Trophoblast cell (in vitro differentiated cells and primary cell): ENCODE measurements at regions not wholly inside any gene's neighbourhood (a gene's known extent, or its start where the extent isn't known, plus 50 kb on each side); places are given as distances from the start of the nearest gene placed in this dataset.
"Not testable (repeated sequence)": the region's sequence is repeated elsewhere in the genome, so short reads cannot be mapped to it uniquely, and the experiment has no call there.

Source experiments
- DNase-seq, 2 donors: peaks; one replicate each; pipeline ENCODE4 v3.0.0-alpha.2; 2016
- H2AFZ ChIP-seq: 2 replicates; pipeline ENCODE4 v1.6.1; 2013; ENCODE audit warnings: low read length, moderate library complexity, mild to moderate bottlenecking; ENCODE audit not compliant: insufficient read depth, poor library complexity
- H2AK5ac ChIP-seq: 2 replicates; pipeline ENCODE4 v1.6.1; 2013; ENCODE audit warnings: mild to moderate bottlenecking, low read length
- H2BK120ac ChIP-seq: 2 replicates; pipeline ENCODE4 v1.6.1; 2013; ENCODE audit warnings: low read length, mild to moderate bottlenecking, moderate library complexity; ENCODE audit not compliant: insufficient read depth, poor library complexity
- H2BK12ac ChIP-seq: 2 replicates; pipeline ENCODE4 v1.6.1; 2013; ENCODE audit warnings: mild to moderate bottlenecking, low read length, moderate library complexity
- H2BK5ac ChIP-seq: 2 replicates; pipeline ENCODE4 v1.6.1; 2013; ENCODE audit warnings: low read length, low read depth, moderate library complexity, mild to moderate bottlenecking; ENCODE audit not compliant: poor library complexity
- H3K14ac ChIP-seq: 2 replicates; pipeline ENCODE4 v1.6.1; 2013; ENCODE audit warnings: mild to moderate bottlenecking, low read length
- H3K18ac ChIP-seq: 2 replicates; pipeline ENCODE4 v1.6.1; 2013; ENCODE audit warnings: mild to moderate bottlenecking, low read length
- H3K23ac ChIP-seq: 2 replicates; pipeline ENCODE4 v1.6.1; 2013; ENCODE audit warnings: low read length
- H3K27ac ChIP-seq: 2 replicates; pipeline ENCODE4 v1.5.1; 2013; ENCODE audit warnings: low read depth, mild to moderate bottlenecking, inconsistent platforms, low read length, moderate library complexity
- H3K27me3 ChIP-seq: 2 replicates; pipeline ENCODE4 v1.6.1; 2013; ENCODE audit warnings: inconsistent platforms, mild to moderate bottlenecking, low read length, moderate library complexity; ENCODE audit not compliant: insufficient read depth
- H3K36me3 ChIP-seq, 2 experiments: 1 replicate in 1 of 2; 2 replicates in 1 of 2; pipeline ENCODE4 v1.6.1; 2013; ENCODE audit warnings: low read length in 2 of 2, mild to moderate bottlenecking in 2 of 2, moderate library complexity in 1 of 2; ENCODE audit not compliant: insufficient read depth in 2 of 2, control insufficient read depth in 1 of 2
- H3K4ac ChIP-seq: 2 replicates; pipeline ENCODE4 v1.6.1; 2013; ENCODE audit warnings: low read depth, mild to moderate bottlenecking, low read length, moderate library complexity
- H3K4me1 ChIP-seq, 2 experiments: 1 replicate in 1 of 2; 2 replicates in 1 of 2; pipeline ENCODE4 v1.6.1; 2013; ENCODE audit warnings: low read length in 2 of 2, mild to moderate bottlenecking in 2 of 2, moderate library complexity in 1 of 2; ENCODE audit not compliant: insufficient read depth in 2 of 2, control insufficient read depth in 1 of 2
- H3K4me2 ChIP-seq: 2 replicates; pipeline ENCODE4 v1.6.1; 2013; ENCODE audit warnings: inconsistent platforms, mild to moderate bottlenecking, low read length, moderate library complexity
- H3K4me3 ChIP-seq: 2 replicates; pipeline ENCODE4 v1.5.1; 2013; ENCODE audit warnings: mild to moderate bottlenecking, low read depth, low read length, inconsistent platforms
- H3K79me1 ChIP-seq: one replicate; pipeline ENCODE4 v1.6.1; 2013; ENCODE audit warnings: low read length
- H3K79me2 ChIP-seq: 2 replicates; pipeline ENCODE4 v1.6.1; 2013; ENCODE audit warnings: low read length, mild to moderate bottlenecking; ENCODE audit not compliant: control insufficient read depth, insufficient read depth, poor library complexity
- H3K9ac ChIP-seq: 2 replicates; pipeline ENCODE4 v1.6.1; 2013; ENCODE audit warnings: mild to moderate bottlenecking, low read length
- H3K9me3 ChIP-seq: 2 replicates; pipeline ENCODE4 v1.6.1; 2013; ENCODE audit warnings: low read depth, mild to moderate bottlenecking, control low read depth, inconsistent platforms, low read length; ENCODE audit not compliant: insufficient read depth
- H4K12ac ChIP-seq: 2 replicates; pipeline ENCODE4 v1.6.1; 2013; ENCODE audit warnings: low read depth, mild to moderate bottlenecking, low read length, moderate library complexity
- H4K8ac ChIP-seq: 2 replicates; pipeline ENCODE4 v1.6.1; 2013; ENCODE audit warnings: low read depth, mild to moderate bottlenecking, low read length, moderate library complexity
- H4K91ac ChIP-seq: one replicate; pipeline ENCODE4 v1.6.1; 2013; ENCODE audit warnings: low read depth, mild to moderate bottlenecking, low read length, moderate library complexity
- WGBS: extraction: QIAGEN DNeasy Blood & Tissue Kit; methylation state at CpG from one replicate; pipeline ENCODE4 v1.1.7; 2013; ENCODE audit warnings: missing lambda C conversion rate; ENCODE audit not compliant: insufficient read length, insufficient coverage; ENCODE audit errors: extremely low coverage; 5-methylcytosine and 5-hydroxymethylcytosine counted together

GRCh38 chr6:102742028-102742427 is 1348.5 kb downstream of the GRIK2 start:
- Histone ChIP-seq H2AFZ (no peak overlapping the region), H3K14ac (no peak overlapping the region), H4K12ac (no peak overlapping the region), H3K4me1 (no peaks in the 10 kb centered on the region), H4K8ac (no peak overlapping the region), H2BK120ac (no peak overlapping the region), H4K91ac (no peak overlapping the region), H3K4ac (no peak overlapping the region), H3K27me3 (no peaks in the 10 kb centered on the region), H3K23ac (no peak overlapping the region), H3K27ac (no peak overlapping the region), H3K79me2 (no peaks in the 10 kb centered on the region), H3K36me3 (no peaks in the 10 kb centered on the region), H2AK5ac (no peak overlapping the region), H3K9ac (no peak overlapping the region), H3K18ac (no peak overlapping the region), H3K79me1 (no peaks in the 10 kb centered on the region), H2BK5ac (no peak overlapping the region), H3K4me3 (no peak overlapping the region), H3K4me2 (no peak overlapping the region), H2BK12ac (no peak overlapping the region), H3K9me3 (no peaks in the 10 kb centered on the region)
- DNase-seq = no peak
- WGBS = no CpG with 5 or more reads among the region's 4 CpGs

- Histone ChIP-seq H3K4me1 (no peaks in the 10 kb centered on the region), H3K36me3 (no peaks in the 10 kb centered on the region), H3K4me3 (no peak overlapping the region), H2BK5ac (no peak overlapping the region), H4K8ac (no peak overlapping the region), H3K23ac (no peak overlapping the region), H2AFZ (no peak overlapping the region), H2BK120ac (no peak overlapping the region), H4K12ac (no peak overlapping the region), H3K4ac (no peak overlapping the region), H3K79me2 (no peaks in the 10 kb centered on the region), H3K79me1 (no peaks in the 10 kb centered on the region), H3K9me3 (no peaks in the 10 kb centered on the region), H3K27ac (no peak overlapping the region), H3K18ac (no peak overlapping the region), H3K27me3 (no peaks in the 10 kb centered on the region), H3K4me2 (no peak overlapping the region), H3K9ac (no peak overlapping the region), H3K14ac (no peak overlapping the region), H2BK12ac (no peak overlapping the region), H2AK5ac (no peak overlapping the region), H4K91ac (no peak overlapping the region)
- no peak for DNase-seq
- no CpG with 5 or more reads among the region's 2 CpGs for WGBS
Observed at GRCh38 chr6:102736941-102737368, 1343.4 kb downstream of the GRIK2 start.

- H3K79me2 ChIP-seq = no peaks in the 10 kb centered on the region
- H4K91ac ChIP-seq = no peak overlapping the region
- H2AK5ac ChIP-seq = no peak overlapping the region
- no peak overlapping the region for H4K8ac ChIP-seq
- whole genome bisulfite sequencing = no CpG with 5 or more reads among the region's 3 CpGs
- H3K4me3 ChIP-seq = no peak overlapping the region
- peak; percentile 80 to 94 for DNase-seq
- H3K36me3 ChIP-seq = no peaks in the 10 kb centered on the region
- no peaks in the 10 kb centered on the region for H3K4me1 ChIP-seq
- no peak overlapping the region for H3K14ac ChIP-seq
- H3K27me3 ChIP-seq = no peaks in the 10 kb centered on the region
- H4K12ac ChIP-seq = no peak overlapping the region
- no peaks in the 10 kb centered on the region for H3K9me3 ChIP-seq
- H3K4me2 ChIP-seq = peak overlapping the region; percentile 13
- H3K9ac ChIP-seq = no peak overlapping the region
- no peak overlapping the region for H3K23ac ChIP-seq
- no peak overlapping the region for H2BK12ac ChIP-seq
- H3K4ac ChIP-seq = no peak overlapping the region
- H2BK5ac ChIP-seq = no peak overlapping the region
- no peaks in the 10 kb centered on the region for H3K79me1 ChIP-seq
- H3K27ac ChIP-seq = no peak overlapping the region
- H3K18ac ChIP-seq = no peak overlapping the region
- H2BK120ac ChIP-seq = no peak overlapping the region
- H2AFZ ChIP-seq = no peak overlapping the region
Observed at GRCh38 chr6:102732898-102733297, 1339.4 kb downstream of the GRIK2 start.

GRCh38 chr6:102722086-102722485 is 1328.6 kb downstream of the GRIK2 start:
- not testable (repeated sequence) for H2AFZ ChIP-seq, H4K91ac ChIP-seq, H3K23ac ChIP-seq, H2BK120ac ChIP-seq, H3K14ac ChIP-seq, H3K27me3 ChIP-seq, H4K12ac ChIP-seq, DNase-seq, H3K9ac ChIP-seq, H3K36me3 ChIP-seq, H3K4me2 ChIP-seq, H2AK5ac ChIP-seq, H2BK12ac ChIP-seq, H3K18ac ChIP-seq, H3K4ac ChIP-seq, H3K79me1 ChIP-seq, H3K9me3 ChIP-seq, H2BK5ac ChIP-seq, H3K4me3 ChIP-seq, H3K79me2 ChIP-seq, H4K8ac ChIP-seq, H3K27ac ChIP-seq, H3K4me1 ChIP-seq
- WGBS = no CpG with 5 or more reads among the region's 24 CpGs
